Kidney epithelial cell (primary cell): ENCODE measurements at regions not wholly inside any gene's neighbourhood (a gene's known extent, or its start where the extent isn't known, plus 50 kb on each side); places are given as distances from the start of the nearest gene placed in this dataset.

Experiments used
- DNase-seq: peaks from one replicate; pipeline ENCODE4 v3.0.0-alpha.2; 2010; ENCODE audit warnings: low read depth
- H3K27me3 ChIP-seq: 2 replicates; pipeline ENCODE4 v1.6.0; 2011; ENCODE audit warnings: low read length; ENCODE audit not compliant: control insufficient read depth, insufficient read depth
- H3K36me3 ChIP-seq: 2 replicates; pipeline ENCODE4 v1.5.1; 2011; ENCODE audit warnings: low read length; ENCODE audit not compliant: control insufficient read depth, insufficient read depth
- H3K4me3 ChIP-seq: 2 replicates; pipeline ENCODE4 v1.5.1; 2011; ENCODE audit warnings: low read depth, mild to moderate bottlenecking, control low read depth, low read length
- TF ChIP-seq, protein P1 (sequence below): IDR thresholded peaks from 2 replicates; pipeline ENCODE4 v1.5.1; 2011; ENCODE audit warnings: mild to moderate bottlenecking, moderate library complexity, low read length, control low read depth, inconsistent platforms; ENCODE audit not compliant: insufficient read depth, poor library complexity, severe bottlenecking

GRCh38 chrX:113868177-113868576 is 715.7 kb upstream of the HTR2C start:
- TF ChIP-seq, protein P1, sequence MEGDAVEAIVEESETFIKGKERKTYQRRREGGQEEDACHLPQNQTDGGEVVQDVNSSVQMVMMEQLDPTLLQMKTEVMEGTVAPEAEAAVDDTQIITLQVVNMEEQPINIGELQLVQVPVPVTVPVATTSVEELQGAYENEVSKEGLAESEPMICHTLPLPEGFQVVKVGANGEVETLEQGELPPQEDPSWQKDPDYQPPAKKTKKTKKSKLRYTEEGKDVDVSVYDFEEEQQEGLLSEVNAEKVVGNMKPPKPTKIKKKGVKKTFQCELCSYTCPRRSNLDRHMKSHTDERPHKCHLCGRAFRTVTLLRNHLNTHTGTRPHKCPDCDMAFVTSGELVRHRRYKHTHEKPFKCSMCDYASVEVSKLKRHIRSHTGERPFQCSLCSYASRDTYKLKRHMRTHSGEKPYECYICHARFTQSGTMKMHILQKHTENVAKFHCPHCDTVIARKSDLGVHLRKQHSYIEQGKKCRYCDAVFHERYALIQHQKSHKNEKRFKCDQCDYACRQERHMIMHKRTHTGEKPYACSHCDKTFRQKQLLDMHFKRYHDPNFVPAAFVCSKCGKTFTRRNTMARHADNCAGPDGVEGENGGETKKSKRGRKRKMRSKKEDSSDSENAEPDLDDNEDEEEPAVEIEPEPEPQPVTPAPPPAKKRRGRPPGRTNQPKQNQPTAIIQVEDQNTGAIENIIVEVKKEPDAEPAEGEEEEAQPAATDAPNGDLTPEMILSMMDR: no peak
- Histone ChIP-seq H3K27me3 (no peaks in the 10 kb centered on the region), H3K36me3 (no peaks in the 10 kb centered on the region), H3K4me3 (no peak overlapping the region)
- DNase-seq: no peak

- H3K36me3 ChIP-seq: no peaks in the 10 kb centered on the region
- DNase-seq: no peak
- TF ChIP-seq, protein P1: no peak
- no peaks in the 10 kb centered on the region for H3K27me3 ChIP-seq
- H3K4me3 ChIP-seq: no peak overlapping the region
These were observed 734.5 kb upstream of the HTR2C start for GRCh38 chrX:113849408-113849807.

- no peak for DNase-seq
- TF ChIP-seq, protein P1: no peak
These were observed 750.5 kb upstream of the HTR2C start for GRCh38 chrX:113833096-113834055.

DNA sequence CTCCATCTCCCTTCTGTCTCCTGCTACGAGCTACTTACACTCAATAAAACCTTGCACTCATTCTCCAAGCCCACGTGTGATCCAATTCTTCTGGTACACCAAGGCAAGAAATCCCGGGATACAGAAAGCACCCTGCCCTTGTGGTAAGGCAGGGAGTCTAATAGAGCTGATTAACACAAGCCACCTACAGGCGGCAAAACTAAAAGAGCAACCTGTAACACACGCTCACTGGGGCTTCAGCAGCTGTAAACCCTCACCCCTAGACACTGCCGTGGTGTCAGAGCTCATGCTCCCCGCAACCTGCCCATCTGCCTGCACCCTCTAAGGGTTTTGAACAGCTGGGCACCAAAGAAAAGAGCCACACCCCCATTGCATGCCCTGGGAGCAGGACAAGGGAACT is 755.4 kb upstream of the HTR2C start:
- H3K27me3 ChIP-seq: no peaks in the 10 kb centered on the region
- DNase-seq: no peak
- no peak overlapping the region for H3K4me3 ChIP-seq
- H3K36me3 ChIP-seq: no peaks in the 10 kb centered on the region
- TF ChIP-seq, protein P1: no peak

More at GRCh38 chrX:113833096-113834055, 750.5 kb upstream of the HTR2C start:
- H3K36me3 ChIP-seq: no peaks in the 10 kb centered on the region
- no peaks in the 10 kb centered on the region for H3K27me3 ChIP-seq
- no peak overlapping the region for H3K4me3 ChIP-seq

DNA sequence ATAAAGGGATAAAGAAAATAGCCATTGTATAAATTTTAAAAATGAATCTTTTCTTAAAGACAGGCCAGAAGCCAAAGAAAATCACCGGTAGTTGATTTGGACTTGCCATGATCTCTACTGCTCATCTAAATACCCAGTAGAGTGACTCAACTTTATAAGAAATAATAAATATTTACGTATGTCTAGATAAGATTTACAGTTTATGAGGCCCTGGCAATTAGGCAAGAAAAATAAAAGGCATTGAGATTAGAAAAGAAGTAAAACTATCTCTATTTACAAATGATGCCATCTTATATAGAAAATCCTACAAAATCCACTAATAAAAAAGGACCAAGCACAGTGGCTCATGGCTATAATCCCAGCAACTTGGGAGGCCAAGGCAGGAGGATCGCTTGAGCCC is 765.5 kb upstream of the HTR2C start:
- DNase-seq: no peak
- H3K4me3 ChIP-seq: no peak overlapping the region
- no peaks in the 10 kb centered on the region for H3K27me3 ChIP-seq
- TF ChIP-seq, protein P1: no peak
- H3K36me3 ChIP-seq: no peaks in the 10 kb centered on the region
